ENCODE measurements at regions not wholly inside any gene's neighbourhood (a gene's known extent, or its start where the extent isn't known, plus 50 kb on each side); places are given as distances from the start of the nearest gene placed in this dataset.

GRCh38 chr6:19736066-19736465 is 101.1 kb upstream of the ID4 start:
- TF ChIP-seq REST (IDR thresholded peaks at IDR 0.05; ENCODE audit: low read depth, low read length) (no peak), CTCF (IDR thresholded peaks at IDR 0.05) (no peak), USF2 (IDR thresholded peaks at IDR 0.05; ENCODE audit: borderline replicate concordance, low read depth, low read length) (no peak), GATA2 (CRISPR knock-in tag; IDR thresholded peaks at IDR 0.05) (no peak), RFX5 (IDR thresholded peaks at IDR 0.05; ENCODE audit: low read length) (no peak), MXI1 (IDR thresholded peaks at IDR 0.05; ENCODE audit: low read depth, low read length) (no peak)
